CD4-positive, alpha-beta T cell treated with Interleukin-10 for 1 hour (primary cell): ENCODE measurements at regions not wholly inside any gene's neighbourhood (a gene's known extent, or its start where the extent isn't known, plus 50 kb on each side); places are given as distances from the start of the nearest gene placed in this dataset.
"Not testable (repeated sequence)": the region's sequence is repeated elsewhere in the genome, so short reads cannot be mapped to it uniquely, and the experiment has no call there.

Source experiments
- DNase-seq: peaks from one replicate; pipeline ENCODE4 v3.0.0-alpha.2; 2020

GRCh38 chr3:74033806-74034205, 409.1 kb upstream of the PDZRN3 start:
- DNase-seq, result no peak

- DNase-seq, result no peak
These were observed 408.6 kb upstream of the PDZRN3 start for GRCh38 chr3:74033381-74033780.

GRCh38 chr3:74027121-74027520, 402.4 kb upstream of the PDZRN3 start:
- no peak for DNase-seq

- DNase-seq, result no peak
These were observed 398.7 kb upstream of the PDZRN3 start for GRCh38 chr3:74023395-74023794.

GRCh38 chr3:74021449-74021848, 396.7 kb upstream of the PDZRN3 start:
- DNase-seq, result no peak

- no peak for DNase-seq
These were observed 385.5 kb upstream of the PDZRN3 start for GRCh38 chr3:74009961-74010844.

GRCh38 chr3:74004386-74004785, 379.6 kb upstream of the PDZRN3 start:
- DNase-seq, result no peak

- DNase-seq, result no peak
These were observed 379.0 kb upstream of the PDZRN3 start for GRCh38 chr3:74003734-74004133.

GRCh38 chr3:74001436-74001835, 376.7 kb upstream of the PDZRN3 start:
- DNase-seq, result no peak

GRCh38 chr3:74000725-74001124, 376.0 kb upstream of the PDZRN3 start:
- no peak for DNase-seq

- DNase-seq, result no peak
These were observed 374.8 kb upstream of the PDZRN3 start for GRCh38 chr3:73999501-73999900.

- not testable (repeated sequence) for DNase-seq
These were observed 365.9 kb upstream of the PDZRN3 start for GRCh38 chr3:73990691-73991090.

- DNase-seq, result no peak
These were observed 342.0 kb upstream of the PDZRN3 start for GRCh38 chr3:73966733-73967132.

- DNase-seq, result no peak
These were observed 340.1 kb upstream of the PDZRN3 start for GRCh38 chr3:73964818-73965217.

- no peak for DNase-seq
These were observed 330.8 kb upstream of the PDZRN3 start for GRCh38 chr3:73955494-73956070.

GRCh38 chr3:73954506-73954905, 329.8 kb upstream of the PDZRN3 start:
- DNase-seq, result no peak

GRCh38 chr3:73952781-73953180, 328.0 kb upstream of the PDZRN3 start:
- no peak for DNase-seq

GRCh38 chr3:73950865-73951558, 326.3 kb upstream of the PDZRN3 start:
- no peak for DNase-seq

- no peak for DNase-seq
These were observed 320.8 kb upstream of the PDZRN3 start for GRCh38 chr3:73945541-73945940.

- DNase-seq, result no peak
These were observed 315.2 kb upstream of the PDZRN3 start for GRCh38 chr3:73939985-73940384.

- DNase-seq, result no peak
These were observed 308.8 kb upstream of the PDZRN3 start for GRCh38 chr3:73933585-73933984.

GRCh38 chr3:73927203-73927570, 302.4 kb upstream of the PDZRN3 start:
- DNase-seq, result no peak

- DNase-seq, result no peak
These were observed 301.8 kb upstream of the PDZRN3 start for GRCh38 chr3:73926360-73927202.
